SIG-M5 (cell line): ENCODE measurements at regions not wholly inside any gene's neighbourhood (a gene's known extent, or its start where the extent isn't known, plus 50 kb on each side); places are given as distances from the start of the nearest gene placed in this dataset.
"Not testable (repeated sequence)": the region's sequence is repeated elsewhere in the genome, so short reads cannot be mapped to it uniquely, and the experiment has no call there.

ENCODE experiments used
- DNase-seq: peaks from one replicate; lab custom pipeline; 2025; lab: John Stamatoyannopoulos, UW

GRCh38 chr12:97714107-97714563 is 251.5 kb downstream of the RMST start:
- no peak for DNase-seq

- no peak for DNase-seq
These were observed 253.8 kb downstream of the RMST start for GRCh38 chr12:97716356-97716755.

GRCh38 chr12:97723801-97724200 is 261.2 kb downstream of the RMST start:
- not testable (repeated sequence) for DNase-seq

- DNase-seq = no peak
These were observed 282.9 kb downstream of the RMST start for GRCh38 chr12:97745406-97746101.

GRCh38 chr12:97748298-97748697 is 285.7 kb downstream of the RMST start:
- no peak for DNase-seq

GRCh38 chr12:97751704-97752103 is 289.1 kb downstream of the RMST start:
- no peak for DNase-seq

- no peak for DNase-seq
These were observed 289.5 kb downstream of the RMST start for GRCh38 chr12:97752129-97752528.

GRCh38 chr12:97753332-97753731 is 290.7 kb downstream of the RMST start:
- DNase-seq = no peak

GRCh38 chr12:97754306-97754705 is 291.7 kb downstream of the RMST start:
- no peak for DNase-seq

GRCh38 chr12:97756066-97756666 is 293.6 kb downstream of the RMST start:
- DNase-seq = no peak

GRCh38 chr12:97756741-97757140 is 294.1 kb downstream of the RMST start:
- no peak for DNase-seq

GRCh38 chr12:97757481-97758193 is 295.0 kb downstream of the RMST start:
- DNase-seq = no peak

- DNase-seq = no peak
These were observed 295.5 kb downstream of the RMST start for GRCh38 chr12:97758194-97758501.

GRCh38 chr12:97758586-97758985 is 296.0 kb downstream of the RMST start:
- DNase-seq = no peak

- no peak for DNase-seq
These were observed 298.0 kb downstream of the RMST start for GRCh38 chr12:97760601-97761000.

GRCh38 chr12:97763113-97763512 is 300.5 kb downstream of the RMST start:
- DNase-seq = no peak

GRCh38 chr12:97764700-97765099 is 302.1 kb downstream of the RMST start:
- no peak for DNase-seq

- DNase-seq = no peak
These were observed 304.7 kb downstream of the RMST start for GRCh38 chr12:97767347-97767746.

- DNase-seq = no peak
These were observed 315.5 kb downstream of the RMST start for GRCh38 chr12:97778111-97778510.

GRCh38 chr12:97781342-97781741 is 318.7 kb downstream of the RMST start:
- DNase-seq = no peak

GRCh38 chr12:97784904-97785303 is 322.3 kb downstream of the RMST start:
- no peak for DNase-seq

- no peak for DNase-seq
These were observed 327.7 kb downstream of the RMST start for GRCh38 chr12:97790281-97790680.

- no peak for DNase-seq
These were observed 334.9 kb downstream of the RMST start for GRCh38 chr12:97797473-97797872.
